Esophagus squamous epithelium (tissue), 4 donors: ENCODE measurements at regions not wholly inside any gene's neighbourhood (a gene's known extent, or its start where the extent isn't known, plus 50 kb on each side); places are given as distances from the start of the nearest gene placed in this dataset.

Source experiments
- CTCF ChIP-seq, 6 experiments: fragments of 450-650 bp in 4 of 6; fragments of 200-600 bp in 2 of 6; sonication (generic) in 2 of 6; IDR thresholded peaks; one replicate each; pipeline ENCODE4 v1.5.1; 2016 to 2019; ENCODE audit warnings: antibody characterized with exemption in 6 of 6, mild to moderate bottlenecking in 4 of 6, moderate library complexity in 4 of 6
- POLR2A ChIP-seq, 4 donors: fragments of 450-650 bp; IDR thresholded peaks; one replicate each; pipeline ENCODE4 v1.6.1; 2017; ENCODE audit warnings: antibody characterized with exemption in 4 of 4, mild to moderate bottlenecking in 4 of 4, moderate library complexity in 3 of 4

GRCh38 chr2:129274038-129274415 is 705.4 kb upstream of the RAB6C start:
- TF ChIP-seq POLR2A (IDR thresholded peaks at IDR 0.05) (no peak), CTCF (IDR thresholded peaks at IDR 0.05) (no peak)
